ENCODE measurements at regions not wholly inside any gene's neighbourhood (a gene's known extent, or its start where the extent isn't known, plus 50 kb on each side); places are given as distances from the start of the nearest gene placed in this dataset.
A peak's percentile ranks its signal among the peaks of the same experiment; 100 is the strongest.

GRCh38 chr13:33953781-33954180 lies 135.8 kb downstream of the RFC3 start:
- Histone ChIP-seq H3K4me2 (ENCODE audit: low read length) (peak overlapping the region; percentile 29), H3K4me3 (ENCODE audit: low read length) (no peak overlapping the region), H3K27me3 (ENCODE audit: control insufficient read depth, insufficient read depth, low read length) (no peaks in the 10 kb centered on the region), H3K9ac (ENCODE audit: low read depth, low read length) (no peak overlapping the region), H3K9me3 (replicated peaks; ENCODE audit: low read length) (no peaks in the 10 kb centered on the region), H3K4me1 (ENCODE audit: control insufficient read depth, insufficient read depth, low read length) (peaks cover 8% of the 10 kb centered on the region), H3K36me3 (ENCODE audit: insufficient read depth, low read length) (no peaks in the 10 kb centered on the region)

- no peaks in the 10 kb centered on the region for H3K36me3 ChIP-seq (ENCODE audit: insufficient read depth, low read length)
- no peak overlapping the region for H3K9ac ChIP-seq (ENCODE audit: low read depth, low read length)
- no peak overlapping the region for H3K4me3 ChIP-seq (ENCODE audit: low read length)
- H3K4me2 ChIP-seq (ENCODE audit: low read length), result no peak overlapping the region
- no peaks in the 10 kb centered on the region for H3K27me3 ChIP-seq (ENCODE audit: control insufficient read depth, insufficient read depth, low read length)
- peaks cover 8% of the 10 kb centered on the region for H3K4me1 ChIP-seq (ENCODE audit: control insufficient read depth, insufficient read depth, low read length)
- H3K9me3 ChIP-seq (replicated peaks; ENCODE audit: low read length), result no peaks in the 10 kb centered on the region
Observed at GRCh38 chr13:33956346-33956745, 138.4 kb downstream of the RFC3 start.

- Histone ChIP-seq H3K9ac (ENCODE audit: low read depth, low read length) (no peak overlapping the region), H3K9me3 (replicated peaks; ENCODE audit: low read length) (no peaks in the 10 kb centered on the region), H3K4me2 (ENCODE audit: low read length) (no peak overlapping the region), H3K4me1 (ENCODE audit: control insufficient read depth, insufficient read depth, low read length) (peaks cover 8% of the 10 kb centered on the region), H3K36me3 (ENCODE audit: insufficient read depth, low read length) (no peaks in the 10 kb centered on the region), H3K4me3 (ENCODE audit: low read length) (no peak overlapping the region), H3K27me3 (ENCODE audit: control insufficient read depth, insufficient read depth, low read length) (no peaks in the 10 kb centered on the region)
Observed at GRCh38 chr13:33957497-33957905, 139.6 kb downstream of the RFC3 start.

- Histone ChIP-seq H3K4me2 (ENCODE audit: low read length) (no peak overlapping the region), H3K4me1 (ENCODE audit: control insufficient read depth, insufficient read depth, low read length) (peaks cover 1% of the 10 kb centered on the region), H3K9me3 (replicated peaks; ENCODE audit: low read length) (no peaks in the 10 kb centered on the region), H3K36me3 (ENCODE audit: insufficient read depth, low read length) (no peaks in the 10 kb centered on the region), H3K4me3 (ENCODE audit: low read length) (no peak overlapping the region), H3K27me3 (ENCODE audit: control insufficient read depth, insufficient read depth, low read length) (no peaks in the 10 kb centered on the region), H3K9ac (ENCODE audit: low read depth, low read length) (no peak overlapping the region)
Observed at GRCh38 chr13:33958964-33959363, 141.0 kb downstream of the RFC3 start.

GRCh38 chr13:33963134-33963533 lies 145.2 kb downstream of the RFC3 start:
- H3K4me3 ChIP-seq (ENCODE audit: low read length), result no peak overlapping the region
- no peaks in the 10 kb centered on the region for H3K27me3 ChIP-seq (ENCODE audit: control insufficient read depth, insufficient read depth, low read length)
- H3K36me3 ChIP-seq (ENCODE audit: insufficient read depth, low read length), result no peaks in the 10 kb centered on the region
- H3K4me1 ChIP-seq (ENCODE audit: control insufficient read depth, insufficient read depth, low read length), result no peaks in the 10 kb centered on the region
- no peak overlapping the region for H3K9ac ChIP-seq (ENCODE audit: low read depth, low read length)
- no peak overlapping the region for H3K4me2 ChIP-seq (ENCODE audit: low read length)
- no peaks in the 10 kb centered on the region for H3K9me3 ChIP-seq (replicated peaks; ENCODE audit: low read length)

- no peaks in the 10 kb centered on the region for H3K4me1 ChIP-seq (ENCODE audit: control insufficient read depth, insufficient read depth, low read length)
Observed at GRCh38 chr13:33963895-33964294, 145.9 kb downstream of the RFC3 start.

GRCh38 chr13:33968520-33969507 lies 150.9 kb downstream of the RFC3 start:
- Histone ChIP-seq H3K4me3 (ENCODE audit: low read length) (no peak overlapping the region), H3K4me2 (ENCODE audit: low read length) (no peak overlapping the region), H3K9me3 (replicated peaks; ENCODE audit: low read length) (no peaks in the 10 kb centered on the region), H3K36me3 (ENCODE audit: insufficient read depth, low read length) (no peaks in the 10 kb centered on the region), H3K9ac (ENCODE audit: low read depth, low read length) (no peak overlapping the region), H3K4me1 (ENCODE audit: control insufficient read depth, insufficient read depth, low read length) (no peaks in the 10 kb centered on the region), H3K27me3 (ENCODE audit: control insufficient read depth, insufficient read depth, low read length) (no peaks in the 10 kb centered on the region)

More at GRCh38 chr13:33963895-33964294, 145.9 kb downstream of the RFC3 start:
- no peak overlapping the region for H3K4me2 ChIP-seq (ENCODE audit: low read length)
- no peak overlapping the region for H3K9ac ChIP-seq (ENCODE audit: low read depth, low read length)
- H3K27me3 ChIP-seq (ENCODE audit: control insufficient read depth, insufficient read depth, low read length), result no peaks in the 10 kb centered on the region
- H3K9me3 ChIP-seq (replicated peaks; ENCODE audit: low read length), result no peaks in the 10 kb centered on the region
- H3K36me3 ChIP-seq (ENCODE audit: insufficient read depth, low read length), result no peaks in the 10 kb centered on the region
- H3K4me3 ChIP-seq (ENCODE audit: low read length), result no peak overlapping the region

- Histone ChIP-seq H3K9me3 (replicated peaks; ENCODE audit: low read length) (no peaks in the 10 kb centered on the region), H3K4me1 (ENCODE audit: control insufficient read depth, insufficient read depth, low read length) (no peaks in the 10 kb centered on the region), H3K27me3 (ENCODE audit: control insufficient read depth, insufficient read depth, low read length) (no peaks in the 10 kb centered on the region), H3K4me3 (ENCODE audit: low read length) (no peak overlapping the region), H3K36me3 (ENCODE audit: insufficient read depth, low read length) (no peaks in the 10 kb centered on the region), H3K9ac (ENCODE audit: low read depth, low read length) (no peak overlapping the region), H3K4me2 (ENCODE audit: low read length) (no peak overlapping the region)
Observed at GRCh38 chr13:33970746-33971561, 153.0 kb downstream of the RFC3 start.

- H3K9me3 ChIP-seq (replicated peaks; ENCODE audit: low read length), result no peaks in the 10 kb centered on the region
- no peaks in the 10 kb centered on the region for H3K4me1 ChIP-seq (ENCODE audit: control insufficient read depth, insufficient read depth, low read length)
- H3K9ac ChIP-seq (ENCODE audit: low read depth, low read length), result no peak overlapping the region
- no peak overlapping the region for H3K4me3 ChIP-seq (ENCODE audit: low read length)
- H3K4me2 ChIP-seq (ENCODE audit: low read length), result no peak overlapping the region
- H3K27me3 ChIP-seq (ENCODE audit: control insufficient read depth, insufficient read depth, low read length), result no peaks in the 10 kb centered on the region
- no peaks in the 10 kb centered on the region for H3K36me3 ChIP-seq (ENCODE audit: insufficient read depth, low read length)
Observed at GRCh38 chr13:33971562-33971819, 153.5 kb downstream of the RFC3 start.

GRCh38 chr13:33973194-33973593 lies 155.2 kb downstream of the RFC3 start:
- Histone ChIP-seq H3K27me3 (ENCODE audit: control insufficient read depth, insufficient read depth, low read length) (no peaks in the 10 kb centered on the region), H3K4me1 (ENCODE audit: control insufficient read depth, insufficient read depth, low read length) (no peaks in the 10 kb centered on the region), H3K4me3 (ENCODE audit: low read length) (no peak overlapping the region), H3K9ac (ENCODE audit: low read depth, low read length) (no peak overlapping the region), H3K9me3 (replicated peaks; ENCODE audit: low read length) (no peaks in the 10 kb centered on the region), H3K36me3 (ENCODE audit: insufficient read depth, low read length) (no peaks in the 10 kb centered on the region), H3K4me2 (ENCODE audit: low read length) (no peak overlapping the region)

GRCh38 chr13:33976965-33977364 lies 159.0 kb downstream of the RFC3 start:
- Histone ChIP-seq H3K36me3 (ENCODE audit: insufficient read depth, low read length) (no peaks in the 10 kb centered on the region), H3K27me3 (ENCODE audit: control insufficient read depth, insufficient read depth, low read length) (no peaks in the 10 kb centered on the region), H3K9me3 (replicated peaks; ENCODE audit: low read length) (no peaks in the 10 kb centered on the region), H3K9ac (ENCODE audit: low read depth, low read length) (no peak overlapping the region), H3K4me2 (ENCODE audit: low read length) (no peak overlapping the region), H3K4me1 (ENCODE audit: control insufficient read depth, insufficient read depth, low read length) (no peaks in the 10 kb centered on the region), H3K4me3 (ENCODE audit: low read length) (no peak overlapping the region)

Data from skeletal muscle satellite cell (primary cell).